Epithelial cell of proximal tubule (primary cell): ENCODE measurements at regions not wholly inside any gene's neighbourhood (a gene's known extent, or its start where the extent isn't known, plus 50 kb on each side); places are given as distances from the start of the nearest gene placed in this dataset.

Experiments
- DNase-seq: peaks from one replicate; pipeline ENCODE4 v3.0.0-alpha.2; 2011; ENCODE audit warnings: low read depth
- H3K4me3 ChIP-seq: 2 replicates; pipeline ENCODE4 v1.5.1; 2011; ENCODE audit warnings: low read depth, mild to moderate bottlenecking, low read length
- TF ChIP-seq, protein P1 (sequence below): conservative IDR thresholded peaks from 2 replicates; pipeline ENCODE4 v1.5.1; 2012; ENCODE audit warnings: low read depth, mild to moderate bottlenecking, low read length

DNA sequence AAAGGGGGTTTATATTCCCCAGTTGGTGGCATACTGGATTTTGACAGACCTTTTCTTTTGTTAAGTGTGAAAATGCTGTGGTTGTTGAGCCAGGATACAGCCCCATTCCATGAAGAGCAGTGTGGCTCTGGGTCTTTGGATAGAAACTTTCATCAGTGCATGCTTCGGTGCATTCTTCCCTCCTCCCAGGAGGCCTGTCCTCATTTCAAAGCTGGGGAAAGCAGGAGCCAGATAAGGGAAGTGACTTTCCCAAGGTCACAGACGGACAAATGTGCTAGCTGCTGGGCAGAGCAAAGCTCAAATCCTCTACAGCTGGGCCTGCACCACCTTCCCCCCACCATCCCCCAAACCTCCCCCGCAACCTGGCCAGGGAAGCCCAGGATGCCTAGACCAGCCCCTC lies 184.5 kb upstream of the NTM start:
- no peak for DNase-seq
- H3K4me3 ChIP-seq = no peak overlapping the region
- TF ChIP-seq, protein P1, sequence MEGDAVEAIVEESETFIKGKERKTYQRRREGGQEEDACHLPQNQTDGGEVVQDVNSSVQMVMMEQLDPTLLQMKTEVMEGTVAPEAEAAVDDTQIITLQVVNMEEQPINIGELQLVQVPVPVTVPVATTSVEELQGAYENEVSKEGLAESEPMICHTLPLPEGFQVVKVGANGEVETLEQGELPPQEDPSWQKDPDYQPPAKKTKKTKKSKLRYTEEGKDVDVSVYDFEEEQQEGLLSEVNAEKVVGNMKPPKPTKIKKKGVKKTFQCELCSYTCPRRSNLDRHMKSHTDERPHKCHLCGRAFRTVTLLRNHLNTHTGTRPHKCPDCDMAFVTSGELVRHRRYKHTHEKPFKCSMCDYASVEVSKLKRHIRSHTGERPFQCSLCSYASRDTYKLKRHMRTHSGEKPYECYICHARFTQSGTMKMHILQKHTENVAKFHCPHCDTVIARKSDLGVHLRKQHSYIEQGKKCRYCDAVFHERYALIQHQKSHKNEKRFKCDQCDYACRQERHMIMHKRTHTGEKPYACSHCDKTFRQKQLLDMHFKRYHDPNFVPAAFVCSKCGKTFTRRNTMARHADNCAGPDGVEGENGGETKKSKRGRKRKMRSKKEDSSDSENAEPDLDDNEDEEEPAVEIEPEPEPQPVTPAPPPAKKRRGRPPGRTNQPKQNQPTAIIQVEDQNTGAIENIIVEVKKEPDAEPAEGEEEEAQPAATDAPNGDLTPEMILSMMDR = no peak

DNA sequence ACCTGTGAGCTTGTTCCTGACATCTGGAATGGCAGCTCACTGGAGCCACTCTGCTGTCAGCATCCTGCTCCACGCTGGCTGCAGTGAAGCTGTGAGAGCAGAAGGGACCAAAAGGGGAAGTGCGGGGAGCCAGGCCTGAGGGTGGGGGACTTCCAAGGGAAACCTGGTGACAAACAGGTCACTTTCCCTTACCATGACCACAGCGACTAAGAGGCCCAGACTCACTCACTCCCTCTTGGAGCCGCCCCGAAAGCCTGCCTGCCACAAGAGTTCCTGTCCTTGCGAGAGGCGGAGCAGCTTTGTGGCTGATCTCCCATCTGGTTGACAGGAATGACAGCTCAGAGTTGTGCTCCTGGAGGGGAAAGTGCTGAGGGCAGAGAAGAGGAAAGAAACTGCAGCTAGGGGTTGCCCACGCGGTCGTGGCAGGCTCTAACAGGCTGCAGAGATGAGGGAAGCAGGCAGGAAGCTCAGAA lies 183.8 kb upstream of the NTM start:
- TF ChIP-seq, protein P1 = no peak

DNA sequence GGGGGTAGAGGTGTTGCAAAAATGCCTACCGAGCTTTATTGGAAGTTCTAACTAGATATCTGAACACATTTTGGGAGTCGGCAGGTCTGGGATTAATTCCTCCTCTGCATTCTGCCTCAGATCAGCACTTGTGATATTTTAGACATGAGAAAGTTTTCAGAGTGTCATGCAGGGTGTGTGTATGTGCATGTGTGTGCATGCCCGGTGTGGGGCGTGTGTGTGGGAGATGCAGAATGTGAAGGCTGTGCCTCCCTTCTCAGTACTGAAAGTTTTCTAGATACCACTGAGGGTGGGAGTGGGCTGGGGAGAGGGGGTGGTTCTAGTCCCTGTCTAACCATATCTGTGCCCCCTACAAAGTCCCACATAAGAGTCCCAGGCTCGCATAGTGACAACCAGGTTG lies 180.0 kb upstream of the NTM start:
- no peak for DNase-seq
- TF ChIP-seq, protein P1 = no peak
- H3K4me3 ChIP-seq = no peak overlapping the region

More for the DNA sequence above, 183.8 kb upstream of the NTM start:
- no peak for DNase-seq
- H3K4me3 ChIP-seq = no peak overlapping the region

DNA sequence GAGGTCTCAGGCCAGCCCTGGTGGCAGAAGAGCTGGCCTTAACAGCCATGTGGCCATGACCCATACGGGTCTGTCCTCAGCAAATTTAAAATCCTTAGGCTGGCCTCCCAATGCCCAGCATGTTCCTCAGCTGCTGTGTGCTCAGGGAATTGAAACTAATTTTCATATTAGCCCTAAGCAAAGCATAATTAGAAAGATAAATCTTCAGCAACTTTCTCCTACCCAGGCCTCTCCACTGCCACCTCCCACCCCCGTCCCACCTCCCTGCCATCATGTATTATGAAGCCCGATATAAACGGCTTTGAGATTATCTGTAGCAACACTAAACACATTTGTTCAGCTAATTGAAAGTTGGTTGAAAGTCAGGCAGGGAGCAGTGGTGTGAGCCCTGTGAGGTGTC lies 178.8 kb upstream of the NTM start:
- TF ChIP-seq, protein P1 = no peak
- H3K4me3 ChIP-seq = no peak overlapping the region
- no peak for DNase-seq

DNA sequence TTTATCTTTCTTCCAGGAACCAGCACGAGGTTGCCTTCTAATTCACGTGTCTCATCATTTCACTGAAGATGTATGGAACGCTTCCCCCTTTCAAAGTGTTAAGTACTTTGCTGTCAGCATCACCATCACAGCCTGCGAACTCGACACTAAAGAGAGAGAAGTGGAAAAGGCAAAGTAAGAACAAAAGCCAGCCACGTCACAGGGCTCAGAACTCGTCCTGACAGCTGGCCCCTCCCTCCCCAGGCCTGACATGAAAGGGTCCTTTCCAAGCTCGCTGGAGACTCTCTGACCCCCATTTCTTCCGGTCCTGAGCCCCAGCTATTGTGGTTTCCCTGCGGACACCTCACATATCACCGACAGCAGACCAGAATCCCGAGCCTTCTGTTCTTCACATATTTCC lies 177.8 kb upstream of the NTM start:
- no peak overlapping the region for H3K4me3 ChIP-seq
- DNase-seq = no peak
- TF ChIP-seq, protein P1 = no peak

DNA sequence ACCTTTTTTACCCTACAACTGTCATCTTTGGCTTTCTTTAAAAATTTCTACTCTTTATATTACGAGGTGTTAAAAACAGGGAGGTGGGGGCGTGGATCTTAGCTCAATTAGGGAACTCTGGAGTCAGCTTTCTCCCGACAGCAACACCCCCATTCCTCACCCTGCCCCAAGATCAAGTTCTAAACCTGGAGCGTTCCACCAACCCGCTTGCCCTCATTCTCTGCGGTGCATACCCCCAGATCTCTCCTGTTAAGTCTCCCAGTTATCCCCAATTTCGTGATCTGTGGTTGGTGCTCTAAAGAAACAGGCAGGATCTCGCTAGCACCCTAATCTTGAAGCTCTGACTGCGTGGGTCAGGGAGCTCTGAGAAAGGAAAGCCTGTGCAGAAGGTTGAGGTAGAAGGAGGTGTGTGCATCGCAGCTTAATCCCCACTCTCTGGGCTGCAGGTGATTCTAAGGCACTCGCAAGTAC lies 177.3 kb upstream of the NTM start:
- DNase-seq = no peak
- TF ChIP-seq, protein P1 = no peak
- no peak overlapping the region for H3K4me3 ChIP-seq

DNA sequence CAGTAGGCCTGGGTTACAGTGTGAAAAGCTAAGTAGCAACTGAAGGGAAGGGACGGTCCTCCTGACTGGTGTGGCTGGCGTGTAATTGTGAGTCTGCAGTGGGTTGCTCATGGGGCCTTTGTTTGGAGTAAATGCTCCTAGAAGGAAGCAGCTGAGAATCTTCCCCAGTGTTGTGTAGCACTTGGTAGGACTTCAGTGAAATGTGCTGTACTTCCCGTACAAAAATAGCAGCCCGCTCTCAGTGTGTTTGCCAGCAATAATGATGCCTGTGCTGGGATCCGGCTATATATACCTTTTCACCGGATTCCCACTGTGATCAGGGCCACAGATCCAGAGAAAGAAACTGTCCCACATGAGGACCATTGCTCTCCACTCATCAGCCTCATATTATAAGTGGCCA lies 175.7 kb upstream of the NTM start:
- H3K4me3 ChIP-seq = no peak overlapping the region
- DNase-seq = no peak
- TF ChIP-seq, protein P1 = no peak
